CD1c-positive myeloid dendritic cell (primary cell): ENCODE measurements at regions not wholly inside any gene's neighbourhood (a gene's known extent, or its start where the extent isn't known, plus 50 kb on each side); places are given as distances from the start of the nearest gene placed in this dataset.

Source experiments
- DNase-seq: peaks from one replicate; pipeline ENCODE4 v3.0.0-alpha.2; 2016; ENCODE audit errors: extremely low spot score

DNA sequence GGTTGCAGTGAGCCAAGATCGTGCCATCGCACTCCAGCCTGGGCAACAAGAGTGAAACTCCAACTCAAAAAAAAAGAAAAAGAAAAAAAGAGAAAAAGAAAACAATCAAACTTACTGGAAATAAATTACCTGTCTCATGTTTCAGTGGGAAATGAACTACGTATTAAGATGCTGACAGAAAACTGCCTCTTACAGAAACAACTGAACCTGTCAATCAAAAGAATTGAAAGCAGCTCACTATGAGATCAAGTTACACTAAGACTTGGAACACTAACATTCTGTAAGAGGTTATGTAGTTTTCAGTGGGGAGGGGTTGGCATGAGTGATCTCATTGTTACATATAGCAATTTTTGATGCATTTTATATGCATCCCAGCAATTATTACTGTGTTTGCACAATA lies 64.4 kb upstream of the SPATA31E1 start:
- DNase-seq, result no peak

DNA sequence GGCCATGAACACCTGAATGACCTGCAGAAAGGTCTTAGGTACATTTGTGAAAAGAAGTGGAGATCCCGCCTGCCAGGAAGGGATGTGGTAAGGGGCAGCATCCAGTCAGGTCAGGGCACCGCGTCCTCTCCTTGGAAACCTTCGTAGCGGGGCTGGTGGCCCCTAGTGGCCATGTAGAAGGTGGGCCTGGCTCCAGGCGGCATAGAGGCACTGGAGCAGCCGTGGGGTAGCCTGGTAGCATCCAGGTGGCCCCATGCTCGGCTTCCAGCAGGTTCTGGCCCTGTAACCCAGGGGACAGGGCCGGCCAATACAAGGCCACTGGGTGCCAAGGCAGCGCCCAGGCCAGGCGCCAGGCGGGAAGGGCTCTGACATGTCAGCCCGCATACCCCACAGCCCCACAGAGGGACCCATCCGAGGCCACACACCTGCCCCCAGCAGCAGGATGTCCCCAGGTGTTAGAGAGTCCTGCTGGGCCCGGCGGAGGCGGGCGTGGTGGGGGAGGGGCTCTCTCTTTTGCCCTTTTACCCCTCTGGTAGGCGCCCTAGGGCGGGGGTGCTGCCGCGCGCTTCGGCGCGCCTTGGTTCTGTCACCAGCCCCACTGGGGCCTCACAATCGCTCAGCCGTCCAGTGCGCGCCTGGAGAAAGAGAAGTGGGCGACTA lies 58.3 kb upstream of the SPATA31E1 start:
- DNase-seq, result no peak

DNA sequence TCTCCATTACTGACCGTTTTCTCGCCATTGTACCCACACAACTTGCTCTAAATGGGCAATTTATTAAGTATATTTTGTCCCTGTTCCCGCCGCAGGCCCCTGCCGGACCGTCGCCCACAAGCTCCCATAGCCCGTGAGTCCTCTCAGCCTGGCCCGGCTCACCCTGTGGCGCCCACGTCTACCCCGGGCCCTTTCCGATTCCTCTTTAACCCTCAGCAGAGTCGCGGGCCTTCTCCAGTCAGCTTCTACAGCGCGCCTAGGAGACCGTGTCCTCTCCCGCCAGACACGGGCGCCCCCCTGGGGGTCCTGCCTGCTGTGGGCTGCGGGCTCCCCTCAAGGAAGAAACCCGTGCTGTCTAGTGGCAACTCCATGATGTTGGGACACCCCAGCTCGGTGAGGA lies 57.8 kb upstream of the SPATA31E1 start:
- no peak for DNase-seq

DNA sequence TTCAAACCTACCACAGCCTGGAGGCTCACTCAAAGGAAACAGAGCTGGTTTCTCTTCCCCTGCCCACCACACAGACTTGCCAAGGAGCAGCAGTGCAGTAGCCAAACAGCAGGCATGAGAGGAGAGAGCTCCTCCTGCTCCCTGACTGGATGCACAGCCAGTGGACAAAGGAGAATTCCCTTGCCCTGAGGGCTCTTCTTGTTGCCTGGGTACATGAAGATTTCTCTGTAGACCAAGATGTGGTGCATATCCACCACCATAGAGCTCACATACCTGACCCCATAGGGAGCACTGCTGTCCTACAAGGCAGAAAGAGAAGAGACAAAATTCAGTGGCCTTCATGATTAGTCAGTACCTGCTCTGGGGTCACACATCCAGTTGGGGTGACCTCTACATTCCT lies 56.3 kb upstream of the SPATA31E1 start:
- DNase-seq, result no peak

DNA sequence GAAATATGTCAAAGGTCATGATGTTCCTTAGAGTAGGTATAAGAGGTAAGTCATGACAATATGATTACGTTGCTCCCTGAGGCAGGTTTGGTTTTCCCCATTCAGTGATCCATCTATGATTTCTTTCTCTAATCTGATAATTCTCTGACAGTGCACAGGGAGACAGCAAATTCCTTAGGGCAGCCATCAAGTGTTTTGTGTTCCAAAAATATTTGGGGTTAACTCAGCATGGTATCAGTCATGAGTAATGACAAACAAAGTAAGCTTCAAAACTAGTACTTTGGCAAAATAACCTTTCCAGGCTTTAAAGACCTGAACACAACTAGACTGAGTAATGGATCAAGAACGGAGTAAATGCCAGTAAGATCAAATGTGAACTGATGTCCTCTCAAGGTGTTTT lies 55.3 kb upstream of the SPATA31E1 start:
- DNase-seq, result no peak

DNA sequence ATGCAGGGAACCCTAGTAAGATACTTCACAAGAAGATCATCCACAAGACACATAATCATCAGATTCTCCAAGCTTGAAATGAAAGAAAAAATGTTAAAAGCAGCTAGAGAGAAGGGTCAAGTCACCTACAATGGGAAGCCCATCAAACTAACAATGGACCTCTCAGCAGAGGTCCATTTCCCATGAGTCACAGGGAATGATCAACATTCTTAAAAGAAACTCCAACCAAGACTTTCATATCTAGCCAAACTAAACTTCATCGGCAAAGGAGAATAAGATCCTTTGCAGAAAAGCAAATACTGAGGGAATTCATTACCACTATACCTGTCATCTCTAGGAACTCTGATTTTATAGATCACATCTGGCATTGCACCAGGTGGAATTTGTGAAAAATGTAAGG lies 52.9 kb upstream of the SPATA31E1 start:
- DNase-seq, result no peak

DNA sequence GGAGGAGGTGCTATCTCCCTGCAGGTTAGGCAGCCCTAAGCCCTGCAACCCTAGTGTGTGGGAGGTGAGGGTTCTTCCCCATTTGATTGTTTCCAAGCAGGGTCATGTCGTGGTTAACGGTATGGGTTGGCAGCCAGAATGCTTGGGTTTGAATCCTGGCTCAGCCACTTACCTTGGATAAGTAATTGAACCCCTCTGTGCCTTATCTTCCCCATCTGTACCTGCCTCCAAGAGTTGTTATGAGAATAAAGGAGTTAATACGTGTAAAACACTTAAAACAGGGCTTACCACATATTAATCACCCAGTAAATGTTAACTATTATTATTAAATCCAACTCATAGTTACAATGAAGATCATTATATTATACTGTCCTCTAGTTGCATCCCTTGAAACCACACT lies 52.2 kb upstream of the SPATA31E1 start:
- DNase-seq, result peak; percentile 27

DNA sequence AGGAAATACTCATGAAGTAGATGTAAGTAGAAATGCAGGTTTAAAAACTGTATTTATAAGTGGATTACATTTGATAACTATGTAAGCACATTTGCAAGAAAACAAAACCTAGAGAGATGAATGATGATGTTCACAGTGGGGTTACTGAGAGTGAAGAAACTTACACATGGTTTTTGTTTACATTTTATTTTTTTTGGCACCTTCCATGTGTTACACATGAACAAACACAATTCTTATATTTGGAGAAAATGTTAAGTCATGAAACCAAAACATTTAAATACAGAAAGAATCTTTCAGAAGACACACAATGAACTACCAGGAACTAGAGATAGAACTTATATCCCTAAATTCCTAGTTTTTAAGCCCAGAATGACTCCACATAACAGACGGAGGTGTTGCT lies 51.5 kb upstream of the SPATA31E1 start:
- DNase-seq, result no peak
